OCI-LY1 (cell line): ENCODE measurements at regions not wholly inside any gene's neighbourhood (a gene's known extent, or its start where the extent isn't known, plus 50 kb on each side); places are given as distances from the start of the nearest gene placed in this dataset.
"Not testable (repeated sequence)": the region's sequence is repeated elsewhere in the genome, so short reads cannot be mapped to it uniquely, and the experiment has no call there.

Experiments
- H2AFZ ChIP-seq: fragments of 200-600 bp; sonication (generic), shearing (Covaris generic); 2 replicates; pipeline ENCODE4 v1.6.0; 2014; ENCODE audit warnings: antibody characterized with exemption, mild to moderate bottlenecking, low read length
- H3F3A ChIP-seq: fragments of 200-600 bp; sonication (generic), shearing (Covaris generic); 2 replicates; pipeline ENCODE4 v1.6.0; 2014; ENCODE audit warnings: mild to moderate bottlenecking, antibody characterized with exemption, low read length, moderate library complexity; ENCODE audit not compliant: insufficient read depth
- H3K27ac ChIP-seq: fragments of 200-600 bp; sonication (generic); 2 replicates; pipeline ENCODE4 v1.5.1; 2014; ENCODE audit warnings: low read length, mixed run types, mild to moderate bottlenecking, low read depth; ENCODE audit not compliant: poor library complexity, severe bottlenecking
- H3K27me3 ChIP-seq: fragments of 200-600 bp; sonication (generic); 2 replicates; pipeline ENCODE4 v1.6.0; 2014; ENCODE audit warnings: antibody characterized with exemption, mild to moderate bottlenecking, low read length, moderate library complexity; ENCODE audit not compliant: insufficient read depth
- H3K36me3 ChIP-seq: fragments of 200-600 bp; sonication (generic); 2 replicates; pipeline ENCODE4 v1.6.1; 2014; ENCODE audit warnings: mild to moderate bottlenecking, antibody characterized with exemption, low read length, moderate library complexity, mixed read lengths; ENCODE audit not compliant: insufficient read depth
- H3K4me1 ChIP-seq: fragments of 200-600 bp; sonication (generic); 2 replicates; pipeline ENCODE4 v1.5.1; 2014; ENCODE audit warnings: mild to moderate bottlenecking, low read length, moderate library complexity; ENCODE audit not compliant: insufficient read depth, severe bottlenecking
- H3K4me2 ChIP-seq: fragments of 200-600 bp; sonication (generic), shearing (Covaris generic); 2 replicates; pipeline ENCODE4 v1.6.1; 2014; ENCODE audit warnings: low read length
- H3K4me3 ChIP-seq: fragments of 200-600 bp; sonication (generic); 2 replicates; pipeline ENCODE4 v1.5.1; 2014; ENCODE audit warnings: low read length, low read depth, mild to moderate bottlenecking, mixed read lengths; ENCODE audit not compliant: poor library complexity, severe bottlenecking
- H3K79me2 ChIP-seq: fragments of 200-600 bp; shearing (Covaris generic); 2 replicates; pipeline ENCODE4 v1.6.1; 2016; ENCODE audit warnings: mixed run types, low read length, mixed read lengths; ENCODE audit not compliant: insufficient read depth
- H3K9ac ChIP-seq: fragments of 200-600 bp; sonication (generic), shearing (Covaris generic); 2 replicates; pipeline ENCODE4 v1.6.1; 2014; ENCODE audit warnings: mild to moderate bottlenecking, low read length, mixed read lengths
- H3K9me2 ChIP-seq: fragments of 200-600 bp; sonication (generic), shearing (Covaris generic); 2 replicates; pipeline ENCODE4 v1.6.1; 2014; ENCODE audit warnings: low read depth, mild to moderate bottlenecking, low read length, mixed read lengths
- H3K9me3 ChIP-seq: fragments of 200-600 bp; shearing (Covaris generic); 2 replicates; pipeline ENCODE4 v1.6.1; 2014; ENCODE audit warnings: low read length, mixed read lengths
- H4K20me1 ChIP-seq: fragments of 200-600 bp; sonication (generic), shearing (Covaris generic); 2 replicates; pipeline ENCODE4 v1.6.0; 2016; ENCODE audit warnings: mild to moderate bottlenecking, low read length; ENCODE audit not compliant: insufficient read depth
- EZH2 ChIP-seq: fragments of 200-600 bp; sonication (generic), shearing (Covaris generic); IDR thresholded peaks from 2 replicates; pipeline ENCODE4 v1.8.0; 2017; ENCODE audit warnings: borderline replicate concordance, mixed run types, mild to moderate bottlenecking, antibody characterized with exemption, low read length, moderate library complexity, mixed read lengths
- TF ChIP-seq, protein P1 (sequence below): fragments of 200-600 bp; sonication (generic), shearing (Covaris generic); IDR thresholded peaks from 2 replicates; pipeline ENCODE4 v1.5.1; 2017; ENCODE audit warnings: mild to moderate bottlenecking, antibody characterized with exemption, low read length, moderate library complexity, mixed read lengths

DNA sequence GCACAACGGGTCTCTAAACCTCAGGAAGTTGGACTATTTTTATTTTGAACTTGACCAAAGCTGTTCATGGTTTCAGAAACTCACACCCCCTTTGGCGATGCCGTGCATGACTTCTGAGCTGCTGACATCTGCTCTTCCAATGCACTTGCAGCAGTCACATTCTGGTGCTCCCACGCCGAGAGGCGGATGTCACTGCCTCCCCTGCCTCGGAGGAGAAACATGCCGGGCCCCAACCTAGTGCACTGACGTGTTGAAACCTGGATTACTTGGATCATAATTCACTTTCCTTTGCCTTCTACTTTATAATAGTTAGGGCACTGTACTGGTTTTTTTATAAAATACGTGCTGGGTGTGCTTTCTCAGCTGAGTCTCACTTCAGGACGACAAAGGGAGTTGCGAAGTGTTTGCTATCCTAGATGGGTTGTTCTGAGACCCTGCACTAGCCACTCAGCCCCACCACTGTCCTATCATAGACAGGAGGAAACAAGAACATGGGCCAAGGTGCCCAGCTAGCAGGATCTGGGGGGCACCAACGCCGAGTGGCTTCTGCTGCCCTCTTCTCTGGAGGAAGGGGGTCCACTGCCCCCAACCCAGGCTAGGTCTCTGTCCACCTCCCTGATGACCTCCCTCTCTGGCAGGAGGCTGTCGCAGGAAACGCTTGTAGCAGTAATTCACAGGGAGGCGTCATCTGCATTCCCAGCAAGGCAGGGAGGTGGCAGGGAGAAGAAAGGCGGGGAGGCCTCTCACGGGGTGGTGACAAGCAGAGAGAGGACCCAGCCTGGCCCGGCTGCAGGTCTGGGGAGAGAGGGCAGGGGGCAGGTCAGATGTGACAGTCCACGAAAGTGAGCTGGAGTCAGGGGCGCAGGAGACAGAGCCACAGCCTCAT is 158.8 kb upstream of the IQSEC1 start:
- Histone ChIP-seq H3K4me3 (no peak overlapping the region), H3F3A (no peaks in the 10 kb centered on the region), H3K9me2 (no peaks in the 10 kb centered on the region), H3K36me3 (no peaks in the 10 kb centered on the region), H3K27ac (no peak overlapping the region), H3K9ac (no peak overlapping the region), H3K4me1 (no peaks in the 10 kb centered on the region), H3K27me3 (no peaks in the 10 kb centered on the region), H3K4me2 (no peak overlapping the region), H4K20me1 (no peaks in the 10 kb centered on the region), H3K9me3 (no peaks in the 10 kb centered on the region), H2AFZ (no peak overlapping the region), H3K79me2 (no peaks in the 10 kb centered on the region)
- no peak for TF ChIP-seq EZH2
- TF ChIP-seq, protein P1, sequence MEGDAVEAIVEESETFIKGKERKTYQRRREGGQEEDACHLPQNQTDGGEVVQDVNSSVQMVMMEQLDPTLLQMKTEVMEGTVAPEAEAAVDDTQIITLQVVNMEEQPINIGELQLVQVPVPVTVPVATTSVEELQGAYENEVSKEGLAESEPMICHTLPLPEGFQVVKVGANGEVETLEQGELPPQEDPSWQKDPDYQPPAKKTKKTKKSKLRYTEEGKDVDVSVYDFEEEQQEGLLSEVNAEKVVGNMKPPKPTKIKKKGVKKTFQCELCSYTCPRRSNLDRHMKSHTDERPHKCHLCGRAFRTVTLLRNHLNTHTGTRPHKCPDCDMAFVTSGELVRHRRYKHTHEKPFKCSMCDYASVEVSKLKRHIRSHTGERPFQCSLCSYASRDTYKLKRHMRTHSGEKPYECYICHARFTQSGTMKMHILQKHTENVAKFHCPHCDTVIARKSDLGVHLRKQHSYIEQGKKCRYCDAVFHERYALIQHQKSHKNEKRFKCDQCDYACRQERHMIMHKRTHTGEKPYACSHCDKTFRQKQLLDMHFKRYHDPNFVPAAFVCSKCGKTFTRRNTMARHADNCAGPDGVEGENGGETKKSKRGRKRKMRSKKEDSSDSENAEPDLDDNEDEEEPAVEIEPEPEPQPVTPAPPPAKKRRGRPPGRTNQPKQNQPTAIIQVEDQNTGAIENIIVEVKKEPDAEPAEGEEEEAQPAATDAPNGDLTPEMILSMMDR: no peak

- Histone ChIP-seq H3K36me3 (no peaks in the 10 kb centered on the region), H3K4me3 (no peak overlapping the region), H2AFZ (no peak overlapping the region), H3K79me2 (no peaks in the 10 kb centered on the region), H3K9me2 (no peaks in the 10 kb centered on the region), H3K27me3 (no peaks in the 10 kb centered on the region), H3K9me3 (no peaks in the 10 kb centered on the region), H3K4me2 (no peak overlapping the region), H3K9ac (no peak overlapping the region), H4K20me1 (no peaks in the 10 kb centered on the region), H3K27ac (no peak overlapping the region), H3K4me1 (no peaks in the 10 kb centered on the region), H3F3A (no peaks in the 10 kb centered on the region)
- TF ChIP-seq EZH2: no peak
- TF ChIP-seq, protein P1: peak; percentile 56
Observed at GRCh38 chr3:13229273-13229949, 156.2 kb upstream of the IQSEC1 start.

DNA sequence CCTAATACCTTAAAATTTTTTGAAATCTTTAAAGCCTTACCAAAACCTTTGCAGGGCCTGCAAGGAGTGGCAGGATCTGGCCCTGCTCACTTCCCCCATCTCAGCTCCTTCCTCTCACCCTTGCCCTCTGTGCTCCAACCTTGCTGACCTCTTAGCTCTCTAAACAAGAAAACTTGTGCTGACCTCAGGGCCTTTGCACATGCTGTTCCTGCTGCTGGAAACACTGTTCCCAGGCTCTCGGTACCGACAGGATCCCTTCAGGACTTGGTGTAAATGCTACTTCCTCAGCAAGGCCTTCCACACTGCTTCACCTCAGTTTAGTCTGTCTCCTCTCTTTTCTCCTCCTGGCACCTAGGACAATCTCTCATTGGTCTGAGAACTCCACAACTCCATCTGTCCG is 155.4 kb upstream of the IQSEC1 start:
- Histone ChIP-seq H3K9me2 (no peaks in the 10 kb centered on the region), H3K4me3 (no peak overlapping the region), H3F3A (no peaks in the 10 kb centered on the region), H3K27ac (no peak overlapping the region), H2AFZ (no peak overlapping the region), H4K20me1 (no peaks in the 10 kb centered on the region), H3K4me2 (no peak overlapping the region), H3K9ac (no peak overlapping the region), H3K27me3 (no peaks in the 10 kb centered on the region), H3K4me1 (no peaks in the 10 kb centered on the region), H3K36me3 (no peaks in the 10 kb centered on the region), H3K79me2 (no peaks in the 10 kb centered on the region), H3K9me3 (no peaks in the 10 kb centered on the region)
- TF ChIP-seq, protein P1: no peak
- TF ChIP-seq EZH2: no peak

DNA sequence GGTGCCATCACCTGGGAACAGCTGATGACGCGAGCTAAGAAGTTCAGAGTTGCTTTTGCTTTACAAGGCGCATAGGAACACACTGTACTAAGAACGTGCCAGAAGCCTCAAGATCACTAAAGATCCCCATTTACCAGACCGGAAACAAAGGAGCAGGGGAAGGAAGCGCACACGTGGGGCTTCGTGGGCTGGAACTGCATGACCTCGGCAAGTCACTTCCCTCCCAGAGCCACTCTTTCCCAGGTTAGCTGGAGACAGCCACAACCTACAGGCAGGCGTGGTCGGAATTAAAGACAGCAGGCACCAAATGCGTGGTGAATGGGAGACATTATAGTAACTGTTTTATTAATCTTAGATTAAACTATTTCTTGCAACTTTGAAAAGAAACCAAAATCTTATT is 154.9 kb upstream of the IQSEC1 start:
- H3K9ac ChIP-seq, H3K4me1 ChIP-seq, H3K27ac ChIP-seq, H4K20me1 ChIP-seq, H3K4me3 ChIP-seq, H3K4me2 ChIP-seq, H3K79me2 ChIP-seq, H3K9me3 ChIP-seq, H3K27me3 ChIP-seq, H2AFZ ChIP-seq, H3F3A ChIP-seq, H3K9me2 ChIP-seq, H3K36me3 ChIP-seq: not testable (repeated sequence)
